OCI-LY1 (cell line): ENCODE measurements at regions not wholly inside any gene's neighbourhood (a gene's known extent, or its start where the extent isn't known, plus 50 kb on each side); places are given as distances from the start of the nearest gene placed in this dataset.

Source experiments
- H2AFZ ChIP-seq: fragments of 200-600 bp; sonication (generic), shearing (Covaris generic); 2 replicates; pipeline ENCODE4 v1.6.0; 2014; ENCODE audit warnings: antibody characterized with exemption, mild to moderate bottlenecking, low read length
- H3F3A ChIP-seq: fragments of 200-600 bp; sonication (generic), shearing (Covaris generic); 2 replicates; pipeline ENCODE4 v1.6.0; 2014; ENCODE audit warnings: mild to moderate bottlenecking, antibody characterized with exemption, low read length, moderate library complexity; ENCODE audit not compliant: insufficient read depth
- H3K27ac ChIP-seq: fragments of 200-600 bp; sonication (generic); 2 replicates; pipeline ENCODE4 v1.5.1; 2014; ENCODE audit warnings: low read length, mixed run types, mild to moderate bottlenecking, low read depth; ENCODE audit not compliant: poor library complexity, severe bottlenecking
- H3K27me3 ChIP-seq: fragments of 200-600 bp; sonication (generic); 2 replicates; pipeline ENCODE4 v1.6.0; 2014; ENCODE audit warnings: antibody characterized with exemption, mild to moderate bottlenecking, low read length, moderate library complexity; ENCODE audit not compliant: insufficient read depth
- H3K36me3 ChIP-seq: fragments of 200-600 bp; sonication (generic); 2 replicates; pipeline ENCODE4 v1.6.1; 2014; ENCODE audit warnings: mild to moderate bottlenecking, antibody characterized with exemption, low read length, moderate library complexity, mixed read lengths; ENCODE audit not compliant: insufficient read depth
- H3K4me1 ChIP-seq: fragments of 200-600 bp; sonication (generic); 2 replicates; pipeline ENCODE4 v1.5.1; 2014; ENCODE audit warnings: mild to moderate bottlenecking, low read length, moderate library complexity; ENCODE audit not compliant: insufficient read depth, severe bottlenecking
- H3K4me2 ChIP-seq: fragments of 200-600 bp; sonication (generic), shearing (Covaris generic); 2 replicates; pipeline ENCODE4 v1.6.1; 2014; ENCODE audit warnings: low read length
- H3K4me3 ChIP-seq: fragments of 200-600 bp; sonication (generic); 2 replicates; pipeline ENCODE4 v1.5.1; 2014; ENCODE audit warnings: low read length, low read depth, mild to moderate bottlenecking, mixed read lengths; ENCODE audit not compliant: poor library complexity, severe bottlenecking
- H3K79me2 ChIP-seq: fragments of 200-600 bp; shearing (Covaris generic); 2 replicates; pipeline ENCODE4 v1.6.1; 2016; ENCODE audit warnings: mixed run types, low read length, mixed read lengths; ENCODE audit not compliant: insufficient read depth
- H3K9ac ChIP-seq: fragments of 200-600 bp; sonication (generic), shearing (Covaris generic); 2 replicates; pipeline ENCODE4 v1.6.1; 2014; ENCODE audit warnings: mild to moderate bottlenecking, low read length, mixed read lengths
- H3K9me2 ChIP-seq: fragments of 200-600 bp; sonication (generic), shearing (Covaris generic); 2 replicates; pipeline ENCODE4 v1.6.1; 2014; ENCODE audit warnings: low read depth, mild to moderate bottlenecking, low read length, mixed read lengths
- H3K9me3 ChIP-seq: fragments of 200-600 bp; shearing (Covaris generic); 2 replicates; pipeline ENCODE4 v1.6.1; 2014; ENCODE audit warnings: low read length, mixed read lengths
- H4K20me1 ChIP-seq: fragments of 200-600 bp; sonication (generic), shearing (Covaris generic); 2 replicates; pipeline ENCODE4 v1.6.0; 2016; ENCODE audit warnings: mild to moderate bottlenecking, low read length; ENCODE audit not compliant: insufficient read depth
- EZH2 ChIP-seq: fragments of 200-600 bp; sonication (generic), shearing (Covaris generic); IDR thresholded peaks from 2 replicates; pipeline ENCODE4 v1.8.0; 2017; ENCODE audit warnings: borderline replicate concordance, mixed run types, mild to moderate bottlenecking, antibody characterized with exemption, low read length, moderate library complexity, mixed read lengths
- TF ChIP-seq, protein P1 (sequence below): fragments of 200-600 bp; sonication (generic), shearing (Covaris generic); IDR thresholded peaks from 2 replicates; pipeline ENCODE4 v1.5.1; 2017; ENCODE audit warnings: mild to moderate bottlenecking, antibody characterized with exemption, low read length, moderate library complexity, mixed read lengths

DNA sequence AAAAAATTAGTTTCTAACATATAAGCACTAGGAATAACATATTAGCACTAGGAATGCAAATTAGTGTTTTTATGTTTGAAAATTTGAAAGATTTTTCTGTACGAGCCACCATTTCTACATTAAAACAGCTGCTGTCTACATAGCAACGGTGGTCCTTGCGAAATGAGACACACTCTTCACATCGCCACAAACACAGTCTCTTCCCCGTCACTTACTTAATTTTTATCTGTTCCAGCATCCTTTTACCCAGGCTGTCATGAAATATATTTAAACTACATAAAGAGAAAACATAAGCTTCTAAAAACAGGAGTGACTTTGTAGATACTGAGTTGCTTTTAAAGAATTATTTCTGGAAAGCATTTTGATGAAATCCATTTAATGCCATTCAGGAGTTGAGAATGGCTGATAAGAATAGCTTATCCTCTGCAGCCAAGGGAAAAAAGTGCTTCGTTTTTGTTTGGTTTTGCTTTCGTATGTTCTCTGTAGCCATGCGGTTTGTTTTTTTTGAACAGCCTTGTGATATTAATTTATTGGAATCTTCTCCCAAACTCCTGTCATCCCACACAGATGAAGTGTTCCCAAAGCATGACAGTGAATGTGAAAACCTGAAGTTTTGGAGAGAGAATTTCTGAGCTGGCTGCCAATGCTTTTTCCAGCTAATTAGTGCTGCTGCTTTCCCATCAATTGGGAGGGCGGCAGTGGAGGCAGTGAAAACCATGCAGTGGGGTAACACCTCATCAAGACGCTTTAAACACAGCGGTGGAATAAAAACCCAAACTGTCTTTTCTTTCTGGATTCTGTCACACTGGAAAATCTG, 603.7 kb upstream of the ADARB2 start:
- H3K79me2 ChIP-seq = no peaks in the 10 kb centered on the region
- H3K9ac ChIP-seq = no peak overlapping the region
- H4K20me1 ChIP-seq = no peaks in the 10 kb centered on the region
- no peaks in the 10 kb centered on the region for H3K27me3 ChIP-seq
- H3K36me3 ChIP-seq = no peaks in the 10 kb centered on the region
- no peaks in the 10 kb centered on the region for H3F3A ChIP-seq
- no peak overlapping the region for H2AFZ ChIP-seq
- no peaks in the 10 kb centered on the region for H3K4me1 ChIP-seq
- H3K4me2 ChIP-seq = no peak overlapping the region
- no peak overlapping the region for H3K4me3 ChIP-seq
- no peaks in the 10 kb centered on the region for H3K9me2 ChIP-seq
- no peaks in the 10 kb centered on the region for H3K9me3 ChIP-seq
- no peak for TF ChIP-seq EZH2
- TF ChIP-seq, protein P1, sequence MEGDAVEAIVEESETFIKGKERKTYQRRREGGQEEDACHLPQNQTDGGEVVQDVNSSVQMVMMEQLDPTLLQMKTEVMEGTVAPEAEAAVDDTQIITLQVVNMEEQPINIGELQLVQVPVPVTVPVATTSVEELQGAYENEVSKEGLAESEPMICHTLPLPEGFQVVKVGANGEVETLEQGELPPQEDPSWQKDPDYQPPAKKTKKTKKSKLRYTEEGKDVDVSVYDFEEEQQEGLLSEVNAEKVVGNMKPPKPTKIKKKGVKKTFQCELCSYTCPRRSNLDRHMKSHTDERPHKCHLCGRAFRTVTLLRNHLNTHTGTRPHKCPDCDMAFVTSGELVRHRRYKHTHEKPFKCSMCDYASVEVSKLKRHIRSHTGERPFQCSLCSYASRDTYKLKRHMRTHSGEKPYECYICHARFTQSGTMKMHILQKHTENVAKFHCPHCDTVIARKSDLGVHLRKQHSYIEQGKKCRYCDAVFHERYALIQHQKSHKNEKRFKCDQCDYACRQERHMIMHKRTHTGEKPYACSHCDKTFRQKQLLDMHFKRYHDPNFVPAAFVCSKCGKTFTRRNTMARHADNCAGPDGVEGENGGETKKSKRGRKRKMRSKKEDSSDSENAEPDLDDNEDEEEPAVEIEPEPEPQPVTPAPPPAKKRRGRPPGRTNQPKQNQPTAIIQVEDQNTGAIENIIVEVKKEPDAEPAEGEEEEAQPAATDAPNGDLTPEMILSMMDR = no peak
- H3K27ac ChIP-seq = no peak overlapping the region

DNA sequence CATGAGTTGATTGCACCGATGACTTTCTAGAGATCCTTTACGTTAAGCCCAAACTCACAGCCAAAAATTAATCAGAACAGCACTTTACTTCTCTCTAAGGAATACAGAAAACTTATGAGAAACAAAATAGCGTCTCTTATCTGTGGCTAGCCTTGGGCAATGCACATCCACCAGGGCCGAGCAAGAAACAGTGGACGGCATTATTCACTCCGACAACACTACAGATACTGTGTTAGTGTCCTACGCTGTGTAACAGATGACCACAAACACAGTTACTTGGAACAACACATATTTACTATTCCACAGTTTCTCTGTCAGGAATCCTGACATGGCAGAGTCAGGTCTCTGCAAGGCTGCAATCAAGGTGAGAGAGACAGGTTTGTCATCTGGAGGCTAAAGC, 598.3 kb upstream of the ADARB2 start:
- H3K27ac ChIP-seq = no peak overlapping the region
- no peaks in the 10 kb centered on the region for H3K36me3 ChIP-seq
- no peaks in the 10 kb centered on the region for H3K9me2 ChIP-seq
- H4K20me1 ChIP-seq = no peaks in the 10 kb centered on the region
- no peak overlapping the region for H3K4me3 ChIP-seq
- no peak overlapping the region for H3K9ac ChIP-seq
- no peaks in the 10 kb centered on the region for H3F3A ChIP-seq
- H3K4me1 ChIP-seq = no peaks in the 10 kb centered on the region
- no peak overlapping the region for H3K4me2 ChIP-seq
- no peaks in the 10 kb centered on the region for H3K27me3 ChIP-seq
- no peaks in the 10 kb centered on the region for H3K9me3 ChIP-seq
- no peak for TF ChIP-seq EZH2
- TF ChIP-seq, protein P1 = no peak
- no peak overlapping the region for H2AFZ ChIP-seq
- no peaks in the 10 kb centered on the region for H3K79me2 ChIP-seq

DNA sequence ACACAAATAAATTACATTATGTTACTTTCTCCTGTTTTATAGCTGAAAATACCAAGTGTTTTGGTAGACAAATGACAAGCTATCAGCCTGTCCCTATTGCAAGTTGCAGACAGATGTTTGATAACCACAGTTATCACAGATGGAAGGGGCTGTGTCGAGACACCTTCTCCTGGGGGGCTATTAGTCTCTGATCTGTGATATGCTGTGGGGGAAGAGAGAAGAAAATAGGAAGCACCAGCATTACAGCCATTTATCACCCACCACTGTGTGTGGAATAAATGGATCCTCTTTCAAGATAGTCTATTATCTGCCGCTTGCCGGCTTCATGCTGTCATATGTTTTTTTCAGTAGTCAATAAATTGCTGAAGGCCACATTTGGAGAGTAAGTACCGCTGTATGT, 597.2 kb upstream of the ADARB2 start:
- H3F3A ChIP-seq = no peaks in the 10 kb centered on the region
- TF ChIP-seq EZH2 = no peak
- TF ChIP-seq, protein P1 = no peak
- no peaks in the 10 kb centered on the region for H3K9me2 ChIP-seq
- no peak overlapping the region for H3K27ac ChIP-seq
- H2AFZ ChIP-seq = no peak overlapping the region
- no peak overlapping the region for H3K4me3 ChIP-seq
- H3K79me2 ChIP-seq = no peaks in the 10 kb centered on the region
- no peaks in the 10 kb centered on the region for H3K9me3 ChIP-seq
- H3K4me2 ChIP-seq = no peak overlapping the region
- H3K9ac ChIP-seq = no peak overlapping the region
- no peaks in the 10 kb centered on the region for H3K27me3 ChIP-seq
- no peaks in the 10 kb centered on the region for H3K36me3 ChIP-seq
- H3K4me1 ChIP-seq = no peaks in the 10 kb centered on the region
- H4K20me1 ChIP-seq = no peaks in the 10 kb centered on the region
